MM.1S (cell line): ENCODE measurements at regions not wholly inside any gene's neighbourhood (a gene's known extent, or its start where the extent isn't known, plus 50 kb on each side); places are given as distances from the start of the nearest gene placed in this dataset.
"Not testable (repeated sequence)": the region's sequence is repeated elsewhere in the genome, so short reads cannot be mapped to it uniquely, and the experiment has no call there.

ENCODE experiments used
- DNase-seq: peaks from one replicate; pipeline ENCODE4 v3.0.0-alpha.2; 2015
- H2AFZ ChIP-seq: fragments of 300-600 bp; sonication (generic); 2 replicates; pipeline ENCODE4 v1.6.0; 2016; ENCODE audit warnings: antibody characterized with exemption, low read length
- H3F3A ChIP-seq: fragments of 300-600 bp; sonication (generic); 2 replicates; pipeline ENCODE4 v1.6.1; 2016; ENCODE audit warnings: mild to moderate bottlenecking, antibody characterized with exemption, low read length, moderate library complexity, mixed read lengths; ENCODE audit not compliant: insufficient read depth
- H3K27ac ChIP-seq: fragments of 300-600 bp; sonication (generic); 2 replicates; pipeline ENCODE4 v1.5.1; 2016; ENCODE audit warnings: mild to moderate bottlenecking, low read length
- H3K27me3 ChIP-seq: fragments of 300-600 bp; sonication (generic); replicated peaks from 2 replicates; pipeline ENCODE4 v1.6.0; 2016; ENCODE audit warnings: low read length; ENCODE audit not compliant: insufficient read depth
- H3K36me3 ChIP-seq: fragments of 300-600 bp; sonication (generic); replicated peaks from 2 replicates; pipeline ENCODE4 v1.6.1; 2016; ENCODE audit warnings: mild to moderate bottlenecking, low read length, mixed read lengths; ENCODE audit not compliant: insufficient read depth
- H3K4me1 ChIP-seq: fragments of 300-600 bp; sonication (generic); 2 replicates; pipeline ENCODE4 v1.6.1; 2016; ENCODE audit warnings: low read length, mixed read lengths
- H3K4me2 ChIP-seq: fragments of 300-600 bp; sonication (generic); 2 replicates; pipeline ENCODE4 v1.6.0; 2016; ENCODE audit warnings: low read depth, low read length
- H3K4me3 ChIP-seq: fragments of 300-600 bp; sonication (generic); 2 replicates; pipeline ENCODE4 v1.5.1; 2016; ENCODE audit warnings: low read length, mixed read lengths
- H3K79me2 ChIP-seq: fragments of 300-600 bp; sonication (generic); 2 replicates; pipeline ENCODE4 v1.6.1; 2016; ENCODE audit warnings: mixed run types, low read length, mixed read lengths
- H3K9ac ChIP-seq: fragments of 300-600 bp; sonication (generic); 2 replicates; pipeline ENCODE4 v1.6.1; 2016; ENCODE audit warnings: low read length, mixed read lengths
- H3K9me2 ChIP-seq: fragments of 300-600 bp; sonication (generic); replicated peaks from 2 replicates; pipeline ENCODE4 v1.6.1; 2016; ENCODE audit warnings: mild to moderate bottlenecking, low read length, mixed read lengths; ENCODE audit not compliant: insufficient read depth
- H3K9me3 ChIP-seq: fragments of 300-600 bp; sonication (generic); replicated peaks from 2 replicates; pipeline ENCODE4 v1.6.1; 2016; ENCODE audit warnings: mild to moderate bottlenecking, low read length, mixed read lengths; ENCODE audit not compliant: insufficient read depth
- H4K20me1 ChIP-seq: fragments of 300-600 bp; sonication (generic); 2 replicates; pipeline ENCODE4 v1.6.1; 2016; ENCODE audit warnings: mild to moderate bottlenecking, low read length, moderate library complexity, mixed read lengths; ENCODE audit not compliant: insufficient read depth
- CTCF ChIP-seq: fragments of 300-600 bp; sonication (generic); IDR thresholded peaks from 2 replicates; pipeline ENCODE4 v1.5.1; 2016; ENCODE audit warnings: antibody characterized with exemption, low read length, mixed read lengths
- EZH2 ChIP-seq: fragments of 300-600 bp; sonication (generic); optimal IDR thresholded peaks from 2 replicates; pipeline ENCODE3; 2017; ENCODE audit warnings: low read depth, mild to moderate bottlenecking, antibody characterized with exemption, low read length, mixed read lengths
- EZH2phosphoT487 ChIP-seq: fragments of 300-600 bp; sonication (generic); IDR thresholded peaks from 2 replicates; pipeline ENCODE4 v1.6.1; 2018; ENCODE audit warnings: antibody characterized with exemption, low read length

DNA sequence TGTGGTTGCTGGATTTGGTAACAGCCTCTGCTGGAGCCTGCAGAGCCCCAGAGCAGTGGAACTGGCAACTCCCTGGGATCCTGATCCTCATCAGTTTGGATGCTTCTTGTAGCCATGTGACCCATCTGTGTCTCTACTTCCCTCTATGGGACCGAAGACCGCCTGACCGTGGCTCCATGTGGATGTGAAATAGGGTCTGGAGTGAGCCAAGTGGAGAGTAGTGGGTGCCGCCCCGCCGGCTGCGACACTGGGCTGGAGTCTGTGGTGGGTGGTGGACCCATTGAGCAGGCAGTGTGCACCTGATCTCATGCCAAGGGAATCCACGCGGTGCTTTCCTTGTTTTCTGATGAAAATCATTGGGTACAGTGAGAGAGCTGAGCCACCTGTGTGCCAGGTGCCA is 543.2 kb upstream of the B3GAT1 start:
- no peak for DNase-seq
- Histone ChIP-seq H3K9me3 (no peaks in the 10 kb centered on the region), H3K79me2 (no peaks in the 10 kb centered on the region), H3K27me3 (no peaks in the 10 kb centered on the region), H3K9me2 (no peaks in the 10 kb centered on the region), H3K4me1 (no peaks in the 10 kb centered on the region), H3K4me3 (no peak overlapping the region), H3K4me2 (no peak overlapping the region), H3K9ac (no peak overlapping the region), H4K20me1 (no peaks in the 10 kb centered on the region), H3K27ac (no peak overlapping the region), H3K36me3 (no peaks in the 10 kb centered on the region), H2AFZ (no peak overlapping the region), H3F3A (no peaks in the 10 kb centered on the region)
- no peak for TF ChIP-seq EZH2phosphoT487
- TF ChIP-seq CTCF, result no peak
- TF ChIP-seq EZH2, result no peak

- not testable (repeated sequence) for H4K20me1 ChIP-seq, H3K79me2 ChIP-seq, H3K27me3 ChIP-seq, H3K9me2 ChIP-seq, H3K27ac ChIP-seq, H3K4me3 ChIP-seq, H3K4me1 ChIP-seq, H3K4me2 ChIP-seq, DNase-seq, H3K9me3 ChIP-seq, H3K36me3 ChIP-seq, H3K9ac ChIP-seq, H3F3A ChIP-seq, H2AFZ ChIP-seq
Measured at GRCh38 chr11:134954456-134954855, 542.4 kb upstream of the B3GAT1 start.

- not testable (repeated sequence) for H3K27ac ChIP-seq, H3K9ac ChIP-seq, DNase-seq, H3K4me1 ChIP-seq, H3K4me2 ChIP-seq, H3F3A ChIP-seq, H3K4me3 ChIP-seq, H4K20me1 ChIP-seq, H3K9me2 ChIP-seq, H3K9me3 ChIP-seq, H3K79me2 ChIP-seq, H2AFZ ChIP-seq, H3K36me3 ChIP-seq, H3K27me3 ChIP-seq
Measured at GRCh38 chr11:134953417-134953970, 541.5 kb upstream of the B3GAT1 start.

- H4K20me1 ChIP-seq, result no peaks in the 10 kb centered on the region
- H3K9me3 ChIP-seq, result no peaks in the 10 kb centered on the region
- no peaks in the 10 kb centered on the region for H3F3A ChIP-seq
- no peak for TF ChIP-seq CTCF
- TF ChIP-seq EZH2phosphoT487, result no peak
- TF ChIP-seq EZH2, result no peak
- H3K36me3 ChIP-seq, result no peaks in the 10 kb centered on the region
- no peak overlapping the region for H2AFZ ChIP-seq
- no peaks in the 10 kb centered on the region for H3K4me1 ChIP-seq
- DNase-seq, result no peak
- no peak overlapping the region for H3K9ac ChIP-seq
- no peak overlapping the region for H3K4me2 ChIP-seq
- no peaks in the 10 kb centered on the region for H3K27me3 ChIP-seq
- no peak overlapping the region for H3K27ac ChIP-seq
- no peak overlapping the region for H3K4me3 ChIP-seq
- no peaks in the 10 kb centered on the region for H3K9me2 ChIP-seq
- H3K79me2 ChIP-seq, result no peaks in the 10 kb centered on the region
Measured at GRCh38 chr11:134951305-134951700, 539.3 kb upstream of the B3GAT1 start.
